GM21360 (cell line): ENCODE measurements at regions not wholly inside any gene's neighbourhood (a gene's known extent, or its start where the extent isn't known, plus 50 kb on each side); places are given as distances from the start of the nearest gene placed in this dataset.
"Not testable (repeated sequence)": the region's sequence is repeated elsewhere in the genome, so short reads cannot be mapped to it uniquely, and the experiment has no call there.

Experiments used
- ATAC-seq: cut with Tn5 transposase; IDR thresholded peaks from one replicate; pipeline ENCODE4 v1.9.1; 2021; ENCODE audit warnings: mild to moderate bottlenecking, moderate library complexity; ENCODE audit not compliant: unreplicated experiment

DNA sequence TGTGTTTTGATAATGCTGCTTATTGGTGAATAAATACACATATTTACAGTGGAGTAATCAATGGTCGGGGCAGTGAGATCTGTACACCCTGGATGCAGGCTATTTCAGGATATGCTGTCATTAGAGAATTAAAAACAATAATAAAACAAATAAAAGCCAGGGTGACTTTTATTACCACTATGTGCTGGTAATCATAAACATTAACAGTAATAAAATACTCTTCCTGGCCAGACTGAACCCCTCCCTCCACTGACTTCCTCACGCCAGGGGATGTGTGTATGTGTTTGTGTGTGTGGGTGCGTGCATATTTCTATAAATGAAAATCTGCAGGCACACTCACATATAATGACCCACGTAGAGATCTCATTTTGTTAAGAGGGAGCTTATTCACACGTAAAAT lies 98.0 kb upstream of the MAP9 start:
- no peak for ATAC-seq

- ATAC-seq: no peak
Measured at GRCh38 chr4:155473420-155474095, 96.8 kb upstream of the MAP9 start.

DNA sequence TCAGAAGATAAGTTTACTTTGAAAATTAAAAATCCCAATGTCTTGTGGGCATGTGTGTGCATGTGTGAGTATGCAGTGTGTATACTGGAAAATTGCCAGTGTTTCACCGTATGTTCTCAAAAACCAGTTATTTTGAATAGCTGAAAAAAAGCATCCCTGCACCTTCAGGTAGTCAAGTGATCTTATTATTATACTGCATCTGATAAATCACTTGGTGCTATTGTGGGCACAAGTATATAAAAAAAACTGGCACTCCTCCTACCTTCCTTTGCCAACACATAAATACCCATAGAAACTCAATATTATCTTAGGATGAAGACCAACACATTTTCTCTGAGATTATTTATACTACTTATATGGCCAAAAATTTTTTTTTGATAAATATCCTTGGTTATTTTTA lies 91.5 kb upstream of the MAP9 start:
- no peak for ATAC-seq

- no peak for ATAC-seq
Measured at GRCh38 chr4:155450676-155451075, 73.9 kb upstream of the MAP9 start.

GRCh38 chr4:155445306-155445705 lies 68.5 kb upstream of the MAP9 start:
- no peak for ATAC-seq

DNA sequence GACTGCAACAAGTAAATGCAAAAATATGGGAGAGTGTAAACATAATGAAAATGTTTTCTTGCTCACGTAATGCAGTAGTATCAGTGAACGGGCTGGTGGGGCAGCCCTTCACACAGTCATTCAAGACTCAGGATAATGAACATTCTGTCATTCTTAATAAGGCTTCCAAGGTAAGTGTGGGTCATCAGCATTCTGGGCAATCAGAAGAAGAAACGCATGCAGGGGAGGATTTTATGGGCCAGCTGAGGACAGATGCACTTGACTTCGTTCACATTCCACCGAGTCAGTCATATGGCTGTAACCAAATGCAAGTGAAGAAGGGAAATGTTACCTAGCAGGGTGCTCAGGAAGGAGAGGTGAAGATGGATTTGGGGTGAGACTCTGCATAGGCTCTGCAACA lies 68.0 kb upstream of the MAP9 start:
- ATAC-seq: no peak

- peak; percentile 79 for ATAC-seq
Measured at GRCh38 chr4:155442267-155443105, 65.7 kb upstream of the MAP9 start.

DNA sequence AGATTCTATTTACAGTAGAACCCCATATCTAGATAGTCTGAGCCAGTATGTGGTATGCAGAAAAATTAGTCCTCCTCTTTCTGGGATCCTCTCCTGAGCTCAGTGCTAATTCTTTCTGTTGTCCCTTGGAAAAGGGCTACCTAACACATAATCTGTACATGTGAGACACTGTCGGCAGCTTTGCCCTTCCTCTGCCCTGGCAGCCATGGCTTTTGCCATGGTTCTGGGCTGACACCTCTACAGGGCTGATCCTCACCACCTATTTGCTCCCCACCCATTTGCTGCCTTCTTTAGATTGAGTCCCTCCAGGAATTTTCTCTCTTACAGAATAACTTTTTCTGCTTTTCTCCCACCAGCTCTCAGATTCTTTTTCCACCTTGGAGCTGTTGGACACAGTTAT lies 64.7 kb upstream of the MAP9 start:
- no peak for ATAC-seq

GRCh38 chr4:155439760-155440159 lies 63.0 kb upstream of the MAP9 start:
- ATAC-seq: not testable (repeated sequence)

DNA sequence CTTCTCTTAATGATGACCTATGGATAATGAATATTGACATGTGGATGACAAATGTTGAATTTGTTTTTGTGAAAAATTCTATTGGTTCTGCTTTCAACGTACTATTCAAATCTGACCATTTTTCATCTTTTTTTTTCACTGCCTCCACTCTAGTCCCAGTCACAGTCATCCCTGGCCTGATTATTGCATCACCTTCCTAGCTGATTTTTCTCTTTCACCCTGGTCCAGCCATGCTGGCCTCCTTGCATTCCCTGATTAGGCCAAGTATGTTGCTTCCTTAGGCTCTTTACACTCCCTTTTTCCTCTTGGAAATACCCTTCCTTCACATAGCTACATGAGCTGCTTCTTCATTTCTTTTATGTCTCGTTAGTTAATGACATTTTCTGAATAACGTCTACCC lies 58.1 kb upstream of the MAP9 start:
- ATAC-seq: no peak

DNA sequence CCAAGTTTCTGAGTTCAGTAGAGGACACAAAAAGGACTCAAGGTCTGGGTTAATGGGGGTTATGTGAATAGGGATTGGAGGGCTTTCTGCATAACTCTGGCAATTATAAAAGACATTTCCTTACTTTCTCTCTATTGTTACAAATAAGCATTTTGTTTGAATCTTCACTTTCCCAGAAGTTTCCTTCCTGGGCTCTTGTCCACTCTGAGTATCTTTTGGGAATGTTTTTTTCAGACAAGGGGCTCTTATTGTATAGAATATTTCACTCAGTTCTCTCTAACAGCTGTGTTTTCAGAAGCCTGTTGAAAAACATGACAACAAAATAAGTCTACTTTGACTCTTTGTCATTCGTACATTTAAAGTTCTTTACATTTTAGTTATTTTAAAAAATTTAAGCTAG lies 57.6 kb upstream of the MAP9 start:
- no peak for ATAC-seq

GRCh38 chr4:155433636-155434360 lies 57.0 kb upstream of the MAP9 start:
- no peak for ATAC-seq

- no peak for ATAC-seq
Measured at GRCh38 chr4:155430895-155431795, 54.4 kb upstream of the MAP9 start.

- no peak for ATAC-seq
Measured at GRCh38 chr4:155428128-155428527, 51.4 kb upstream of the MAP9 start.

DNA sequence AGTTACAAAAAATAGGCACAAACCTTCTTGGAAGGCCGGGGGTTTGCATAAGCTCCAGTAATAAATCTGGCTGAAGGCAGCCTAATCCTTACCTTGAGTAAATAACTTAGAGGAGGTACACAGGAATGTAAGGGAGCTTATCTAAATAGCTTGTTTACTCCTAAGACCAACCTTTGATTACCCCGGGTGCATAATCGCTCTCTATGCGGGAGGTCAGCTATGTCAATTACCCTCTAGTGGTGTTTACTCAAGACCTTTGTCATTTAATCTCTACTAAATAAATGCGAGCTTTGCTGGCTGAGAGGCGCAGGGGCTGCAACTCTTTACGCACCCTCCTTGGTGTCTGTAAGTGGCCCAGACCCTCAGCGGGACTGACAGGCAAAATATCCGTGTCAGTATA lies 50.2 kb upstream of the MAP9 start:
- no peak for ATAC-seq
